GM18907 (cell line): ENCODE measurements at regions not wholly inside any gene's neighbourhood (a gene's known extent, or its start where the extent isn't known, plus 50 kb on each side); places are given as distances from the start of the nearest gene placed in this dataset.

Experiments
- ATAC-seq: cut with Tn5 transposase; IDR thresholded peaks from one replicate; pipeline ENCODE4 v1.9.1; 2021; ENCODE audit warnings: mild to moderate bottlenecking, moderate library complexity; ENCODE audit not compliant: unreplicated experiment

- no peak for ATAC-seq
These were observed 185.8 kb downstream of the GADD45G start for GRCh38 chr9:89790542-89791109.

DNA sequence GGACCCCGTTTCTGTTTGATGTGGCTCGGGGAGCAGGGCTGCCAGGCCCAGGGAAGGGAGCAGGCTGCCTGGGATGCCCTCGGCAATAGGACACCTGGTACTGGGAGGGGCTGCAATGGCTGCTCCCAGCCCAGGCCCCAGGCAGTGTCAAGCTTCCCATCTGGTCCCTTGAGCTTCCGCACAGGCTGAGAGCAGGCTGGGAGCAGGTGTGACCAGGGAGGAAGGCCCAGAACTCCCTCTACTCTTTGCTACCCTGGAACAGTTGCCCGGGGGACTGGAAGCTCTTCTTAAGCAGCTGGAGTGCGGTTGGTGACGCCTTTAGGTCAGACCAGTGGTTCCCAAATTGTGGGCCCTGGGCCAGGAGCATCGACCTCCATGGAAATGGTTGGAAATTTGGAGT, 186.9 kb downstream of the GADD45G start:
- ATAC-seq: no peak

DNA sequence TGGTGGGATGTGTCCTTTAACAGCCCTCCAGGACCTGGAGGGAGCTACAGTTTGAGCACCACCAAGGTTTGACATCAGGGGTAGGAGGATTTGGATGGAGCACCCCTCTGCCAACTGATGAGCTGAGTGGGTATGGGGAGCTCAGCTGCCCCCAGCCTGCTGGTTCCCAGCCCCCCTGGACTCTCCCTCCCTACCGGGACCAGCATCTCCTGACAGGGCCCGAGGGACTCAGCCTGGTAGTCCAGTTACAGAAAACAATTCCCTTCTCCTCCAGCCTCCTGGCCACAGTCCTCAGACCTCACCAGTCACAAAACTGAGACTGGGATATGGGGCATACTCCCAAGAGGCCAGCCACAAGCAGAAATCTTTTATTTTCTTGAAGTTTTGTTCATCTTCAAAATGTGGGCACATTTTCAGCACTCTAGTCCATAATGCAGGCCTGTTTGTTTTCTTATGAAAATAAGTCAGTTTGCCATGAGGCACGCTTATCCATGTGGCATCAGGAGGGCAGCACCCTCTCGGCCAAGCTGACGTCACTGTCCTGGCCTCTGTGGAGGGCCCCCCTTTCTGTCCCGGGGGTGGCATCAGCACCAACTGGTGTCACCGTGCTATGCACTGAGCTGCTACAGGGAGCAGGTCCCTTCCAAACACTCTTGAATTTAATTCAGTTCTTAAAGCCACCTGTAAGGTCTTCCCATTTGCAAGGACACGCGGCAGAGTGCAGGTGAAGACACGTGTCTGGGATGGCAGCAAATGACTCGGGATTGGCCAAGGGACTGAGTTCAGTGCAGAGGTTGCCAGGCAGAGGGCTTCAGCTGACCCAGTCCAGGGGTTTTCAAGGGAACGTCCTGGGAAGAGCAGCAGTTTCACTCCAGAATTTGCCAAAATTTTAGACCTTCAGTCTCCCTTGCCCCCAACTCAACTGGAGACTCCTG, 187.6 kb downstream of the GADD45G start:
- ATAC-seq: no peak

DNA sequence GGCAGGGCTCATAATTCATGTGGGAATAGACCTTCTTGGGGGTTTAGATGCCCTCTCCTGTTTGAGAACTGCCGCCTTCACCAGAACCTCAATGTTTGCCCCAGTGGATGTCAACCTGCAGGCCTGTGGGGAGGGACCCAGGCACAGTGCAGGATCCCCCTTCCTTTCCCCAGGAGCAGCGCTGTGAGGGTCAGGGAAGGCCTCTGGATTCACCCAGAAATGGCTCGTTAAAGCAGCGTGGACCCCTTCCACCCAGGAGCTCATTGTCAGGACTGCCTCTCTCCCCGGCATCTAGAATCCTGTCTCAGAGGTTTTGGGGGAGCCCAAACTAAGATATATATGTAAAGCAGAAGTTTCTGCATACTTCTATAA, 188.3 kb downstream of the GADD45G start:
- no peak for ATAC-seq

GRCh38 chr9:89793551-89793950, 188.7 kb downstream of the GADD45G start:
- ATAC-seq: no peak

GRCh38 chr9:89794918-89795317, 190.1 kb downstream of the GADD45G start:
- ATAC-seq: no peak

GRCh38 chr9:89795538-89796195, 190.9 kb downstream of the GADD45G start:
- ATAC-seq: no peak

DNA sequence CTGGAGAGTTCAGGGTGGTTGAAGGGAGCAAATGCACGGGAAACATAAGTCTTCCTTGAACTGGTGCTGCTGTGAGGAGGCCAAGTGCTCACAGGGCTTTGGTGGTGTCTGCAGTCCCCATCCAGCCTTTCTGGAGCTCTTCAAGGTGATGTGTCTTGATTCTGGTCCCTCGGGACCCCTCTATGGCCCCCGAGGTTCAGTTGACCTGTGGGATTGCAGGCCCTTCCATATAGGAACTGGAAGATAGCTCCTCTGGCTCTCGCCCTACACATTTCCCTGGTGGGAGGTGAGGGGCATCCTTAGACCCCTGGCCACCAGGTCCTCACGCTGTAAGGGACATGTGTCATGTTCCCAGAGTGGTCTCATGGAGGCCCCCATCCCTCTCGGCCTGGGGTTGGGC, 191.8 kb downstream of the GADD45G start:
- no peak for ATAC-seq

DNA sequence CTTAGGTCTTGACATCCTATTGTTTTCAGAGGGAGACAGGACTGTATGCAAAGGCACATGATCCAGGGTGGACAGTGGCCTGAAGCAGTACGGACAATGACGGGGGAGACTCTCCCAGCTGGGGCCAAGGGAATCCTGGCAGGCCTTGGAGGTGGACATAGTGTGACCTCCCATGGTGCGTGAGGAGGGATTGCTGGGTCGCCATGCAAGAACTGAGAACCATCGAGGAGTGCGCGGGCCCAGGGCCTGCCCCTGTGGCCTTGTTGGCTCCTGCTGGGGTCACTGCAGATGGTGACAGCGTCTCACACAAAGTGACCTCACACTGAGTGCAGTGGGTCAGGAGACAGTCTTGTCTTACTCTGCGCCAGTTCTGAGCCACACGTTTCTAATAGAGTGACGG, 192.4 kb downstream of the GADD45G start:
- ATAC-seq: no peak

GRCh38 chr9:89797937-89798455, 193.2 kb downstream of the GADD45G start:
- ATAC-seq: no peak

DNA sequence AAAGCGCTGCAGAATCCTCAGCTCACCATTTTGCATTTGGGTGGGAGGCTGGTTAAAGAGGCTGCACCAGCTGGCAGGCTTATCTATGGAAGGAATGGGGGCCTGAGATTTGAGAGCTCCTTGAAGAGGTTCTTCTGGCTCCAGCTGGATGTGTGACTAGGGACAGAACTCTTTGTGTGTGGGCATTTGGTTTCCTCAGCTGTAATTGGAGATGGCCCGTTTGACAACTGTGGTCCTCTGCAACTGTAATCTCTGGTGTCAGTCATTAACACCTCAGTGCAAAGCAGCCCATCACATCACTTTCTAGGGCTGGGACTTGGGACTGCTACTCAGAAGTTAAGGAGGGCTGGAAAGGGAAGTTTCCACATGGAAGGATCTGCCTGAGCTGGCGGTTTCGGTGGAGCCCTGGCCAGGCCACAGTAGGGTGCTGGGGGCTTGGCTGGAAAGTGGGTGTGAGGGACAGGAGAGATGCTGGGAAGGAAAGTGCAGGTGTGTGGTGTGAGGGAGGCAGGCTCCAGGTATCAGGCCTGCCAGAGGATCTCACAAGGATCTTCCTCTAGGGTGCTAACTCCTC, 193.8 kb downstream of the GADD45G start:
- ATAC-seq: no peak

DNA sequence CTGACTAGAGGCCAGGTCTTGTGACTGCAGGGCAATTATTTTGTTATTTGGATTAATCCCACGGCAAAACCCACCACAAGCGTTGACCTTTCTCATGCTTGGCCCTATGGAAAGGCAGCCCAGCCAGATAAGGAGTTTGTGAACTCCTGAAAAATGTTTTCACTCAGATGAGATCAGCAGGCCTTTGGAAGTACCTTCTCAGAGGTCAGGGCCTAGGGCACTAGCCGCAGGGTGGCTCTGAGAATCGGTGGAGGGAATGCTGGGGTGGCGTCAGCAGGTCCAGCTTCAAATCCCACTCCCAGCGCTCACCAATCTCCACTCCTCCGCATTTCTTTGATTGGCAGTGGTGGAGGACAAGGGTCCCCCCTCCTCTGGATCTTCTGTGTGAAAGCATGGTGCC, 194.4 kb downstream of the GADD45G start:
- ATAC-seq: no peak

- no peak for ATAC-seq
These were observed 195.0 kb downstream of the GADD45G start for GRCh38 chr9:89799766-89800165.

DNA sequence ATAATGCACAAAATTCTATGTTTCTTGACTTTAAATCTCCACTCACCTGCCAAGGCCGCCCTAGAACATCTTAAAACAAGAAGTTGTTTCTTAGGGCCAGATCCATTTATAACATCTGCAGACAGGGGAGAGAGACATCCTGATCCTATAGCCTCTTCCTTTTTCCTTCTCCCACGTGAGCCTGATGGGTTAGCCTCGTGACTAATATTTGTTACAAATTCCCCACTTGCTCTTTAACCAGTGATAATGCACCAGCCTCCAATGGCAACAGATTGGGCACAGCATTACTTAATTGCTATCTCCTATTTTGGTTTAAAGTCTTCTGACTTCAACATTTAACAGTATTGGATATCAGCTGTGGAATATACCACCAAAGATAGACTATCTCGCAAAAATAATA, 196.5 kb downstream of the GADD45G start:
- no peak for ATAC-seq

- no peak for ATAC-seq
These were observed 197.2 kb downstream of the GADD45G start for GRCh38 chr9:89801742-89802670.

DNA sequence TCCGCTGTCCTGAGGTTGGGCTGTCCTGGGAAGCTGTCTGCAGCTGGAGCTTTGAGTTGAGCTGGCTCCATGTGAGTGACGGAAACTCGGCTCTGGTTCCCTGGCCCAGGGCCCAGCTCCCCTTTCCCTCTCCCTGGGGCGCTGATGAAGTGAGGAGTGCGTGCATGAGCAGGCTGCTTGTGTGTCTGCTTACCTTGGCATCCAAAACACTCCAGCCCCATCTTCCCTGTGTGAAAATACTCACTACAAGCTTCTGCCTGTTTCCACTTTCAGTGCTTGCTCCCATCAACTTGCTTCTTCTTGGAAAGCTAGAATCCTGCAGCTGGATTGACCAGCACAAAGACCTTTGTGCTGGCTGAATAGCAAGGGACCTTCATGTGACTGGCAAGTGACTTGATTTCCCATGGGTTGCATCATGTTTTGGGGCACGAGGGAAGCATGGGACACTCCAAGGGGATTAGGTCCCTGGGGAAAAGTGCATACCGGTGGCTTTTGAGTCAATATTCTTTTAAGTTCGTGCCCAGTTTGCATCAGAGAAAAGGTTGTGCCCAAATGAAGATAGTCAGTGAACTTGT, 198.1 kb downstream of the GADD45G start:
- ATAC-seq: no peak

- no peak for ATAC-seq
These were observed 198.6 kb downstream of the GADD45G start for GRCh38 chr9:89803403-89803802.

GRCh38 chr9:89804766-89805531, 200.1 kb downstream of the GADD45G start:
- no peak for ATAC-seq

DNA sequence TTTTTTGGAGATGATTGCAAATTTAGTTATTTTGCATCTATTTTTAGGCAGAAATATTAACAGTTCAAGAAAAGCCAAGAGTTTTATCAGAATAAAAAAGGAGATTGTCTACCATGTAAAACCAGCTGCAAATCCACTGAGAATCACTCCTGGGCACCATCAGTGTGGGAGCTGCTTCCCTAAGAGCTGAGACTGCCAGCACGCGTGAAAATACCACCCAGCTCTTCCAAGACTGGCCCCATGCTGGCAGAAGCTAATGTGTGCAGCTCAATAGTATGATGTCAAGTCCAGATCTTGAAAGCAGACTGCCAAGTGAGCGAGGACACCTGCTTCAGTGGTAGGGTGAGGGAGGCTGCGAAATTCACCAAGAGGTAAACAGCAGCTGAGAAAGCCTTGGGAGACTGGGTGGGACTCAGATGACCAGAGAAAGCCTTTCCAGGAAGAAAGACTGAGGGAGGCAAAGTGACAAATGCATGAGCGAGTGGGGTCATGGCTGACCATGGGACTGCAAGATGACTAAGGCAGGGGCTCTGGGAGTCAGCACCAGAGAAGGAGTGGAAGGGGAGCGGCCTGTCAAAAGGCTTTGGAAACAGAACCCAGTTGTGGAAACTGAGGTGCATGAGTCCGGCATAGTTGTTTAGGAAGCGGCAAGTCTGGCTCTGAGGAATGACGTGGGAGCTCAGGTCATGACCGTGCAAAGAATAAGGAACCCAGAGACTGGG, 200.9 kb downstream of the GADD45G start:
- ATAC-seq: no peak
